ENCODE measurements at regions not wholly inside any gene's neighbourhood (a gene's known extent, or its start where the extent isn't known, plus 50 kb on each side); places are given as distances from the start of the nearest gene placed in this dataset.

- TF ChIP-seq NFRKB (IDR thresholded peaks at IDR 0.05) (no peak), TARDBP (IDR thresholded peaks at IDR 0.05) (no peak), BHLHE40 (IDR thresholded peaks at IDR 0.05; ENCODE audit: borderline replicate concordance) (no peak), SP1 (IDR thresholded peaks at IDR 0.05) (no peak), CTBP1 (IDR thresholded peaks at IDR 0.05; ENCODE audit: borderline replicate concordance) (no peak)
Observed at GRCh38 chr5:39670391-39670790, 245.6 kb upstream of the DAB2 start.
